ENCODE measurements at regions not wholly inside any gene's neighbourhood (a gene's known extent, or its start where the extent isn't known, plus 50 kb on each side); places are given as distances from the start of the nearest gene placed in this dataset.
A peak's percentile ranks its signal among the peaks of the same experiment; 100 is the strongest.

DNA sequence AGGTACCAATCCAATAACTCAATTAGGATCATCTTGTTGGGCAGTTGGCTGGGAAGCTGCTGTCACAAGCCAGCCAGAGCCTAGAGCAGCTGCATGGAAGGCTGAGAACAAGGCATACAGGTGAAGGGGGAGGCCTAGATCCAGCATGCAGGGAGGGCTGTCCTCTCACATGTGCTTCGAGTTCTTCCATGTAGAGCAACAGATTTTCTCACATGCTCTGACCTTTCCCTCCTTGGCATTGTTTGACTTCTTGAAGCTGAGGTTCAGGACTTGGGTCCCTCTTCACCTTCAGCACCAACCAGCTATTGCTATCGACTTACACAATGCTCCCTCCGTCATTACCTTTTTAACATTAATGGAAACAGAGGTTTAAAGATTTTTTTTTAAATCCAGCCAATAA, 257.7 kb downstream of the ATG4C start:
- DNase-seq (ENCODE audit: low spot score) = no peak

DNA sequence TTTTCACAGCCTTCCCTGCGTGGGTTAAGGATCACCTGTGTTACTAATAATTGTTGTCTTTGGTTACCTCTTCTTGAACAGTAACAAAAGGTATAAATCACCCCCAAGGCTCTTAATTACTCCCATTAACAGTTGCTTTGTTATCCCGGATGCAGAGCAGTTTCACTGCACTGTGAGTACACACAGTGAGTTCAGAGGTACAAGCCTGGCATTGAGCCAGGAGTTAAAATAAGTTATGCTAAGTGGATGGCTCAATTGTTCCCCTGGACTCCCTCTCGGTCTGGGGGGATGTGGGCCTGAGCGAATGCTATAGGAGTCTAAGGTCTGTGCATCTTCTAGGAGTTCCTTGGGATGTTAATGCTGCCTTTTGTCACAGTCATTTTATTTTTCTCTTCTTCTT, 258.3 kb downstream of the ATG4C start:
- DNase-seq (ENCODE audit: low spot score) = no peak

DNA sequence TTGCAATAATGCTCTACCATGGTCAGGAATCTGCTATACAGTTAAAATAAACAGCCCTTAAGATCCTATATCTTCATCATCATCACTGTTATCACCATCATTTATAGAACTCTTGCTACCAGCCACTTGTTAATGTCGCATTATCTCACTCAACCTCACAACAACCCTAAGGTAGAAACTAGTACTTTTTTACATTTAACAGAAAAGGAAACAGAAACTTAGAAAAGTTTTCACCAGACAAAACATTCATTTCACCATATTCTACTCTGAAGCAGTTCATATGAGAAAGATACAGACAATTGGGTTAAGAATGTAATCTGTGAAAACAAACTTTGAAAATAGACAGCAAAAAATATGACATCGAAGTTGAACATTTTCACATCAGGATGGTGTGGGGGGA, 262.6 kb downstream of the ATG4C start:
- DNase-seq (ENCODE audit: low spot score) = no peak

DNA sequence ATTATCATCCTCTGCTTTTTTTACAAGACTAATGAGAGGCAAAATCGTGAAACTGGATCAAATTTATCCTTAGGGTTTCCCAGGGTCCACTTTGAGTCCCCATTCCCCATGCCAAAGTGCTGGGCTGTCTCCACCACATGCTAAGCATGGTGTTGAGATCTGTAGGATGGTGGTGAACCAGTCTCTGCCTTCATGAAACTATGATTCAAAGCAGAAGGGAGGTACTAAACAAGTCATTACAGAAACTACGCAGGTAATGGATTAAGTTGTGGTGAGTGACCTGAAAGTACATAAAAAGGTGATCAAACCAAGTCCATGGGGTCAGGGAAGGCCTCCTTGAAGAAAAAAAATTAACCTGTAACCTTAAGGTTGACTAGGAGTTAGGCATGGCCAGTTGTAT, 265.2 kb downstream of the ATG4C start:
- DNase-seq (ENCODE audit: low spot score) = no peak

DNA sequence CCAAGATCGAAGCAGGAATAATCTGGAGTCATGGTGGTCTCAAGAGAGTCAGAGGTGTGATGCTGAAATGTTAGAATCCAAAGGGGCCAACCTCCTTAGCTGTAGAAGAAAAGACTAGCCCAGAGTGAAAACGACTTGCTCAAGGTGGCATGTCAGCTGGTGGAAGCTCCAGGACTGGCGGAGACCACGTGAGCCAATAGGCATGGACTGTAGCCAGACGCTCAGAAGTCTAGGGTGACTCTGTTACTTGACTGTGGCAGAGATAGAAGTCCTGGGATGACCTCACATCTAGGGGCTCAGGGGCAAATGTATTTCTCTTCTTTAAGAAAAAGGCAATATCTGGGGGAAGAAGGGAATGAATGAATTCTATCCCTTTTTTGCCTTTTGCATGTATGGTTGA, 267.4 kb downstream of the ATG4C start:
- DNase-seq (ENCODE audit: low spot score) = no peak

DNA sequence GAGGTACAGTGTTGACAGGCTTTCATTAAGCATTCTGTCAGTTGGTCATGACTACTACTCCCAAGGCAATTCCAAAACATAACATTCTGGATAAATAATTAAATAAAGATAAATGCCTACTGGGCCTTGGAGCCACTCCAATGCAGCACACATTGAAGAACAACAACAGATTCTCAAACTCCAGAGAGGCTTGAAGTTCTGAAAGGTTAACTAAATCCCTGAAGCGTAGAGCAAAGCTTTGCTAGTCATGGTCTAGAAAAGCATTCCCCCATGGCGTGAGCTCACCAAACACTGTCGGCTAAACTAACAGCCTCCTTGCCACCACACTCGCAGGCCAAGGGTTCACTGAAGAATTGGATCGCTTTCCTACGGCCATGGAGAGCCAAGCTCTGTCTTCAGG, 268.0 kb downstream of the ATG4C start:
- DNase-seq (ENCODE audit: low spot score) = no peak

DNA sequence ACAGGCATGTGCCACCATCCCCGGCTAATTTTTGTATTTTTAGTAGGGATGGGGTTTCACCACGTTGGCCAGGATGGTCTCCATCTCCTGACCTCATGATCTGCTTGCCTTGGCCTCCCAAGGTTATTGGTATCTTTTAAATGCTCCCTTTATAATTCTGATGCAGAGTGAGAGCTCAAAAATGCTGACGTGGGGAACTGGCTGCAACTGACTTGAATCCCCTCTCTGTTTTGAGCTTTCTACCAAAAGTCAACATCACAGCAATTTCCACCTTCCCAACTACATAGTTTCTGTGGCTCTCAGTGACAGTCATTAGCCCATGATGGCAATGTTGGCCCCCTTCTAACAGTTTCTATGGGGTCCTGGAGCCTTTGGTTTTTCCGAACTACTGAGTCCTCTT, 268.2 kb upstream of the FOXD3 start:
- no peak for DNase-seq (ENCODE audit: low spot score)

DNA sequence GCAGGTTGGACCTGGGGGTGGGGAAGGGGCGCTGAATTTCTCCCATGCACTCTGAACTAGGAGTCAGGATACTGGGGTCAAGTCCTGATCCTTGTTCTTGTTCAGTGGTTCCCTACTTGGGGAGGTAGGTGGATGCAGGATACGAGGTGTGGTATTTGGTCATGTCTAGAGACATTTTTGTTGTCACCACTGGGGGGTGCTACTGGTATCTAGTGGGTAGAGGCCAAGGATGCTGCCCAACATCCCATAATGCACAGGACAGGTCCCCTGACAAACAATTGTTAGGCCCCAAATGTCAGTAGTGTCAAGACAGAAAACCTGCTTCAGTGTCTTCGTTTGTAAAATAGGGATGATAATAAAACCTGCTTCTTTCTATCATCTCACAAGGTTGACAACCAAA, 259.0 kb upstream of the FOXD3 start:
- no peak for DNase-seq (ENCODE audit: low spot score)

DNA sequence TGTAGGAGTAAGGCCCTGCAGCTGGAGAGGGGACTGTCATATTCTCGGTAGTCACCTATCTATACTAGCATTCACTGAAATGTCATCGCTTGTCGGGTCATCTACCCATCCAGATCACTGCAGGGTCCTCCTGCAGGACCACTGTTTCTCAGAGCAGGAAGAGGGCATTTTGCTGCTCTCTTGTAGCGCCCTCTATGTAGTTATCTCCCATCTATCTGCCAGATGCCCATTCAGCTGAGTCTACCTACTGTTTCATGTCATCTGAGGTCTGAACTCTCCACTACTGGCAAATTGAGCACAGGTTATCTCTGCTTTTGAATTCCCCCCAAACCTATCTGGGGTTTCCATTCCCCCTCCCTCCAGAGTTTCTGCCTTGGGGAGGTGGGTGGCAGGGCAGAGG, 258.2 kb upstream of the FOXD3 start:
- DNase-seq (ENCODE audit: low spot score) = no peak

DNA sequence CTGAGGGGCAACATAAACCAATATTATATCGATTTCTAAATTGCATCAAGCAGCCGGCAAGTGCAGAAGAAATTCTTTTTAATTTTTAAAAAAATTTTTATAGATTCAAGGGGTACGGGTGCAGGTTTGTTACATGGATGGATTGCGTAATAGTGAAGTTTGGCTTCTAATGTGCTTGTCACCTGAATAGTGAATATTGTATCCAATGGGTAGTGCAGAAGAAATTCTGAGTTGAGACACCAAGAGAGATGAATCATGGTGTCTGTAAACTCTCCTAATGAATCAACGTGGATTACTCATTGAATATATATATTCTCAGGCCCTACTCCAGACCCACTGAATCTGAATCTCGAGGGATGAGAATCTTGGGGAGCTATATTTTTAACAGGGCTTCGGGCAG, 253.7 kb upstream of the FOXD3 start:
- DNase-seq (ENCODE audit: low spot score) = no peak

DNA sequence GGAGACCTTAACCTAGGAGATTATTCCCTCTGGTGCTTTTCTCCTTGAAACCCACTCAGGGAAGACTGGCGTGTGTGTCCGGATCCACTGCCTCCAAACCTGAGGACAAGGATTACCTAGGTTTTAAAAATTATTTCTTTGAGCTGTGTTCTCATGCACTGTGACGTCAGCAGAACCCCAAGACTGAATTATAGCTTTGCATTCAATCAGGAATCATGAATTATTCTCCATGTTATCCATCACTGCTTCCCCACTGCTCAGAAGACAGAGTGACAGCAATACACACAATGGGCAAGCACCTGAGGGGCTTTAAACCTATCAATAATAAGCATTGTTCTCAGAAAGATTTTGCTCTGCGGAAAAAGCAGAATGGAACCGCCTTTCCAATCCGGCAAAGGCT, 253.2 kb upstream of the FOXD3 start:
- DNase-seq (ENCODE audit: low spot score) = no peak

DNA sequence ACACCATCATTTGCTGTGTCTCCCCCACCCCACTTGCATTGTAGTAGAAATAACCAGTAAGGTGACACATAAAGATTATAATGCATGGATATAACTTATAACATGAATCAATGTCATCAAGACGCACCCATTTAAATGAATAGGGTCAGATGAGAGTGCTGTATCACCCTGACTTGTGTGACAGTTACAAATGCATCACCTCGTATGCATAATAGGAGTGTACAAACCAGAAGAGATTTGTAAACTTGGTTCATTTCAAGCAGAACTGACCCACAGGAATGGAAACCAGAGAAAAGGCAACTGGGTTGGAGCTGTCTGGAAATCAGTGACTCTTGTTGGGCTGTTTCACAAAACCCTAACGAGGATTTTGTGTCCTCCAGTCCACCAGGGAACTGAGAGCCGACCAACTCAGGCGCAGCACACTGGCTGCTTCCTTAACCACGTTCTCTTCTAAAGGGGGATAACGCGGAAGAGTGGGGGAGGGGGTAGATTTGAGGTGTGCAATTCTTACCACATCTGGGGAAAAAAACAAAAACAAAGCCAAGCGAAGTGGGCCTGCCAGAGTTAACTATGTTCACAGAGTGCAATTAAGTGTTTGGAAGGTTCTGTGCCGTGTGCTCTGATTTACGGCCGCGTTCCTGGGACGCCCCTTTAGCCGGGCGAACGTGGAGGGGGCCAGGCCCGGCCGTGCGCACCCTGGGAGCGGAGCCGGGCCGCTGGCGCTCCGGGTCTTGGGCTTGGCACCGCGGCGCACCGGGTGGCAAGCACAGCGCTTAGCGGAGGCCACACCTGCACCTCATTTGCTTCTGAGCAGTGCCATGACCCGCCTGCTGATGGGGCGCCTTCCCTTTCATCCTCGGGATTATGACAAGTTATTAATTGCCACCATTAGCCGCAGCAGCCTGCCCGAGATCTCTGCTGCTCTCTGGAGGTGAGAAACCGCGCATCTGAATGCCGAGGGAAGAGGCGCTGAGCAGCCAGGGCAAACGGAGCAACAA, 248.8 kb upstream of the FOXD3 start:
- DNase-seq (ENCODE audit: low spot score) = peak; percentile 2

DNA sequence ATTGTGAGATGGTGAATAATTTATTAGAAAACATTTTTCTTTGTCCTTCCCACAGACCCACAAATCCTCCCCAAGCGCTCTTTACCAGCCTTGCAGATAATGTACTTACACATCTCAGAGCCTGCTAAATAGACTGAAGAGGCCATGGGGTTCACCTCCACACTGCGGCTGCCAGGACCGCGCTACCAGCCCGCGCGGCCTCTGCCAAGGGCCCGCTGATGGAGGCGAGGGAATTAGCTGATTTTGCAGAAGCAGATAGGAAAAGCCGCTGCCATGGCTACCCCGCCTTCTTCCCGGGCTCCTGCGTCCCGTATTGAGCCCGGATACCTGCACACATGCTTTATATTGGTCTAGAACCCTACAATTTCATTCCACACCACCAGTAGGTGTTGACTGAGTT, 248.0 kb upstream of the FOXD3 start:
- no peak for DNase-seq (ENCODE audit: low spot score)

DNA sequence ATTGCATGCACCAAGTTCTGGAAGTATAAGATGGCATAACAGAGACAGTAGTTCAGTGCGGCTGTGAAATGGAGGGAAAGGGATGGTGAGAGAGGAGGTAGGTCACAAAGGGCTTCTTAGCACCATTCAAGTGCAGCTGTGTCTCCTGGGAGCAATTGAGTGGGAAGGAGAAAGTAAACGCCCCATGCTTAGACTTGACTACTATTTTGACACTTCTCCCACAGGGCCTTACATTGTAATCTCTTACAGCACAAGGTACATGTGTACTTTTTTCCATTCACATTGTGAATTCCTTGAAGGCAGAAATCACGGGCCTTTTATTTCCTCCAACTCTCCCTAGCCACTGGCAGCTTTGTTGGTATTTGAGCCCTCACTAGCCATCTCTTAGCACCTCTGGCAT, 239.6 kb upstream of the FOXD3 start:
- no peak for DNase-seq (ENCODE audit: low spot score)

DNA sequence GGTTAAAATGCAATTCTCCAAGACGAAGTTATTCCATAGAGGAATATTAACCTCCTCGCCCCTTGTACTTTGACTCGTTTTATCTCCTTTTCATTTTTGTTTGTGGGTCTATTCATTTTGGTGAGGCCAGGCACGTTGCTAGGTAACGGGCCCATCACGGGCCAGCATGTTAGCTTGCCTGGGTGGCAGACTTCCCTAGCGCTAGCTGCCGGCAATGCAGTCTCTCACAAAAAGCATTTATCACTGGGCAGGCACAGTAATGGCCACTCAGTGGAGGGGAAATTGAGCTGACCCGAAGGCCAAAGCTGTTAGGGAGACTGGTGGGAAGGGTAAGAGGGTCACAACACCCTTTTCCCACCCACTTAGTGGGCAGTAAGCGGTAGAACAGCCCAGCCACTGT, 234.4 kb upstream of the FOXD3 start:
- DNase-seq (ENCODE audit: low spot score) = no peak

DNA sequence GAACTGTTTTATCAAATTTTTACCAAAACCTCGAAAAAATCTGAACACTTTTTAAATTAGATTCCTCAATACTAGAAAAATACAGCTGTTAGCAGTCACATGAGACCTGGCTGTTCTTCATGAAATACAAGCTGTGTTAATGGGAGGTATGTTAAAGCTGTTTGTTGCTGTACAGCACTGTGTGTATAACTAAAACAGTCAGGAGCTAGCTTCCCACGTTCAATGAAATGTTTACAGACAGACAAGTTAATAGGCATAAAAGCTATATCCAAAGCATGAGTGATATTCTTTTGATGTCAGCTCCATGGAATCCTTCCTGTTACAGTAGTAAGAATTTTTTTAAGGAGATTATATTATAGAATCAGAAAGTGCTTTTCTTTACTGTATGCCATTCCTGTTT, 223.2 kb upstream of the FOXD3 start:
- DNase-seq (ENCODE audit: low spot score) = no peak

DNA sequence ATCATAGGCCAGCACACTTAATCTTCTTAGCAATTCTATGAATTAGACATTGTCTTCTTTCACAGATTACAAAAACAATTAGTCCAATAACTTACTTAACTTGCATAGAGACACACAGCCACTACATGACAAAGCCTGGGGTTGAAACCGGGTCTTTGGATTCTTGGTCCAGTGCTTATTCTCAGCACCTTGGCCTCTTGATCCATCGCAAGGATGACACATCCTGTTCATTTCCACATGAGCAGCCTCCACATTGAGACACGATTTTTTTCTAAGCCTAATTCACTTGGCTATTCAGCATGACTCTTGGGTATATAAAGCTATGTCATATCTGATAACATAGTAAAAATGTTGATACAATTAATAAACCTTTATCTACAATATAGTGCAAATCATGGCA, 221.0 kb upstream of the FOXD3 start:
- no peak for DNase-seq (ENCODE audit: low spot score)

DNA sequence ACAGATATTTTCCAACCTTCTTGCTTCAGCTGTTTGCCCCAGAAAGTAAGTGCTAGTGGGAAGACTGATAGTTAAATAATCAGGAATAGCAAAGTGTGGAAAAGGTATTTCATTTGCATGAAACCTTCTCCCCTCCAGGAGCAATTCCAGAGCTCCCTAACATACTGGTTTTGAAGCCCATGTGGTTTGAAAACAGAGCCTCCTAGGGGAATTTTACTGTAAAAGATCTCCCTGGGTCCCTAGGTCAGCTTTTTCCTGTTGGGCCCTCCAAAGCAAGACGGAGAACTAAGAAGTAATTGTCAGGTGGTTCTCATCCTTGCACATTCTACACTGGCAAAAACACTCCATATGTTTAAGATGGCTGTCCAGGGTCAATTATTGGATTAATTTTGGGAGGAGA, 218.7 kb upstream of the FOXD3 start:
- no peak for DNase-seq (ENCODE audit: low spot score)

DNA sequence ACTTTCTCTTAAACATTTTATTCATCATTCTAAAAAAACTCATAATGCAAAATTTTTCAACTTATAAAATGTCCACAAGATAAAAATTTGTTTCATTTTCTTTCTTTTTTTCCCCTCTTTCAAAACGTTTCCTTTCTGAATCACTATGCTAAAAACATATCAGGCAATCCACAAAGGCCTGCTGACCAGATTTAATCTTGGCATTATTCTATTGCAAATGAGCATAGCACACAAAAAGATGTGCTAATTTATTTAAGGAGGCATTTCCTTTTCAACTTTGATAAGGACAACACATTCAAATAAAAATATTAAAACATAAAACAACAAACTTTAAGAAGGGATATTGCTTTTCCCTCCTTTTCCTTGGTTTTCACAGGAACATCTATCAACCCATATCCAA, 215.3 kb upstream of the FOXD3 start:
- no peak for DNase-seq (ENCODE audit: low spot score)

DNA sequence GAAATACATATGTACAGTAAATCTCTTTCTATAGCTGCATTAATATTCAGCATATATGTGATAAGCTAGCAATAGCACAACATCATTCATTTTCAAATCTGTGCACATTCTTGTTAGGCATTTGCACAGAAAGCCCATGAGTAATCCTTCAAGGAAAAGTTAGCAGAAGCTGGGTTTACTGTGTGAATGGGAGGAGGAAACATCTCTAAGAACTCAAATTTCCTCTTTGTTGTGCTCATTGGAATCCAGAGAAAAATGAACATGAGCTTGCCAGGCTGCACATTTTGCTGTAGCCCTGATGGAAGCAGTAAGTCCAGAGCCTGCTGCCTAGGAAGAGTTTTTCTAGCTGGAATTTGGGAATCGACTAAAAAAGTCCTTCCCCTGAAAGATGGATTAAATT, 214.2 kb upstream of the FOXD3 start:
- peak; percentile 18 for DNase-seq (ENCODE audit: low spot score)

DNA sequence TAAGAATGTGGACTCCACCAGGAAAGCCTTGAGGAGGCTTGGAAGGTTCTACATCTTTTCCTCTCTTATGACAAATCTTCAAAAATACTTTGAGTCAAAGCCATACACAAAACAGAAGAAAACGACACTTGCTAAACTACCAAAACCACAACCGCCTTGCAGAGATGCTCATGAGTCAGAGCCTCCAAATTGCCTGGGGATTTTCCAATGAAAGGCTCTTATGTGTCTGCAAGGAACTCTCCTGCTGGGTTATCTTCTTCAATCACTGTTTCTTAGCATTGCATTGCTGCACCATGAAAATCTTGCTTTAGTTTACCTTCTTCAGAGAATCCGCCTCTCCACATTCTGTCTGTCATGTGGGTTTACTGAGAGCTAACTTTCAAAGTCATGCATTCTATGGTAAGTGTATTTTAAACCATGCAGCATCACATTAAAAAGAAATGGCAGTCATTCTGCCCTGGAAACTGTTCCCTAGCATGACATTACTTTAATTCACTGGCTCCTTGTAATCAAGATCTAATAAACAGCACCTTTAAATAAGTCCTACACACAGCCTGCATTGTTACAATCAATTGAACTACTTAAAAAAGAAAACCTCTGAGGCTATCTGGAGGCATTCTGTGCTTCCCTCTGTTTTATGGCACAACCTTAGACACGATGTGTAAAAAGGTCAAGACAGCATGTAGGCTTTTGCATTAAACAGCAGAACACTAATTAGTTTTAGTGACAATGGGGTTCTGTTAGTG, 210.0 kb upstream of the FOXD3 start:
- peak; percentile 8 for DNase-seq (ENCODE audit: low spot score)

DNA sequence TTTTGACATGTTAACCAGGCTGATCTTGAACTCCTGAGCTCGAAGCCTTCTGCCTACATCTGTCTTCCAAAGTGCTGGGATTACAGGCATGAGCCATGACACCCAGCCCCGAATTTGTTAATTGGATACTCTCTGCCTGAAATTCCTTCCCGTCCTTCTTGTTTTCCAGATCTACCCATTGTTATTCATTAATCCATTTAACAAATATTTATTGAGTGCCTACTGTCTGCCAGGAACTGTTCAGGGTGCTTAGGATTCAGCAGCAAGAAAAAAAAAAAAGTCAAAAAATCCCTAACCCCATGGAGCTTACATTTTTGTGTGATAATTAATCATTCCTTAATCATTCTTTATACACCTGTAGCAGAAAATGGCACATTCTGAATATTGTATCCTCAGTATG, 206.8 kb upstream of the FOXD3 start:
- no peak for DNase-seq (ENCODE audit: low spot score)

DNA sequence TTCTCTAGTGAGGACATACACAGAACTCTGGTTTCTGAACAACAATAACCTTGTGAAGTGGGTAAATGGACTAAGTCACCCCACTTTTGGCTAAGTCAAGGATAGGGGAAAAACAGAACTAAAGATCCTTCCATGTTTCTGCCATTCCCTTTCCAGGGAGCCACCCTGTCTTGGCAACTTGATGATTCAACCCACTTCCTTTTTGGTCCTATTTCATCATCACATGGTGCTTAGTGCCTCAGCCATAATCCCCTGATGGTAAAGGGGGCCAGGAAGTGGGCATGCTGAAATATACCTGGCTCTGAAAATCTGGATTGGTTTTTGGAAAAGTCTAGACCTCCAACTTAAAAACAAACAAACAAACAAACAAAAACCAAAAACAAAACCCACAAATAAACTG, 206.4 kb upstream of the FOXD3 start:
- no peak for DNase-seq (ENCODE audit: low spot score)
